Heart right ventricle (tissue), 16 donors: ENCODE measurements at regions not wholly inside any gene's neighbourhood (a gene's known extent, or its start where the extent isn't known, plus 50 kb on each side); places are given as distances from the start of the nearest gene placed in this dataset.

Source experiments
- ATAC-seq, 8 donors: fragments of 200-7000 bp; cut with Tn5 transposase; one replicate each; pipeline ENCODE4 v1.9.1; 2020; ENCODE audit warnings: mild to moderate bottlenecking in 8 of 8, moderate library complexity in 8 of 8, moderate number of reproducible peaks in 1 of 8
- DNase-seq, 2 donors: peaks; one replicate each; pipeline ENCODE4 v3.0.0-alpha.2; 2020
- H3K27ac ChIP-seq, 10 donors: fragments of 200-600 bp; sonication (generic) in 2 of 10; one replicate each; pipeline versions ENCODE4 v1.5.0 to v1.8.0; 2020 to 2022; ENCODE audit warnings: mild to moderate bottlenecking in 3 of 10
- H3K27me3 ChIP-seq, 7 donors: fragments of 200-600 bp; one replicate each; pipeline ENCODE4 v1.8.0; 2021 to 2022; ENCODE audit warnings: mild to moderate bottlenecking in 2 of 7
- H3K36me3 ChIP-seq, 9 donors: fragments of 200-600 bp; sonication (generic) in 1 of 9; one replicate each; pipeline versions ENCODE4 v1.5.0 to v1.8.0; 2020 to 2022; ENCODE audit warnings: mild to moderate bottlenecking in 2 of 9
- H3K4me1 ChIP-seq, 9 donors: fragments of 200-600 bp; sonication (generic) in 1 of 9; one replicate each; pipeline versions ENCODE4 v1.5.0 to v1.8.0; 2020 to 2022; ENCODE audit warnings: mild to moderate bottlenecking in 4 of 9
- H3K4me3 ChIP-seq, 10 donors: fragments of 200-600 bp; sonication (generic) in 2 of 10; one replicate each; pipeline versions ENCODE4 v1.5.0 to v1.8.0; 2020 to 2022; ENCODE audit warnings: mild to moderate bottlenecking in 7 of 10, moderate library complexity in 2 of 10
- H3K9me3 ChIP-seq, 11 donors: fragments of 200-600 bp in 10 of 11; sonication (generic) in 2 of 11; one replicate each; pipeline versions ENCODE4 v1.5.0 to v1.8.0; 2013 to 2022; ENCODE audit warnings: mild to moderate bottlenecking in 2 of 11, control low read depth in 1 of 11, moderate library complexity in 1 of 11
- WGBS, 2 donors: extraction: QIAGEN DNeasy Blood & Tissue Kit; methylation state at CpG; one replicate each; pipeline ENCODE4 v1.1.7; 2013; ENCODE audit warnings: inconsistent platforms in 1 of 2; 5-methylcytosine and 5-hydroxymethylcytosine counted together
- intact Hi-C, 10 donors: fragments of 100-400 bp; cut with DNase I; formaldehyde crosslinking; loops; one replicate each; pipeline versions ENCODE4 v1.11.1 to v1.14.2; 2022
- TF ChIP-seq, protein P1 (sequence below), 9 donors: fragments of 200-600 bp; sonication (generic) in 2 of 9; IDR thresholded peaks; one replicate each; pipeline versions ENCODE4 v1.5.0 to v1.8.0; 2021 to 2022; ENCODE audit warnings: antibody characterized with exemption in 9 of 9, mild to moderate bottlenecking in 5 of 9, moderate library complexity in 1 of 9
- donor health status: Arrhythmogenic right ventricular cardiomyopathy.
- donor health status: ischemic (EF 13 %, LVEDD 7.1; RV severe dilation, severe dysfunction).
- donor health status: healthy with polysubstance abuse.
- donor health status: DM: no; HTN: yes; CAD: no.
- donor health status: DM: no; HTN: no; CAD: no.
- donor health status: ischemic (EF 25% LVEDD 6.9; RV normal size, moderate dysfunction).
- donor health status: ischemic (EF 25% LVEDD 5.7; RV mildly dilated, moderate dysfunction).
- donor health status: healthy.
- donor health status: DM: yes; HTN: yes; CAD: no.
- donor health status: Ischemic cardiomyopathy.
- donor health status: ischemic (EF 35%, LVEDD 5.7; RV mildly dilated, moderate dysfunction).
- donor health status: nonischemic (EF 11% LVEDD 7.7; RV severe dilation, severe dysfunction).
- donor health status: DM: yes; HTN: yes; CAD: no.
- donor health status: PGD.
- donor health status: ischemic (EF 29% LVEDD 5.4; RV normal size, mild dysfunction).
- donor health status: nonischemic (EF 23%, LVEDD 6.1; RV moderate dilation, normal function).

DNA sequence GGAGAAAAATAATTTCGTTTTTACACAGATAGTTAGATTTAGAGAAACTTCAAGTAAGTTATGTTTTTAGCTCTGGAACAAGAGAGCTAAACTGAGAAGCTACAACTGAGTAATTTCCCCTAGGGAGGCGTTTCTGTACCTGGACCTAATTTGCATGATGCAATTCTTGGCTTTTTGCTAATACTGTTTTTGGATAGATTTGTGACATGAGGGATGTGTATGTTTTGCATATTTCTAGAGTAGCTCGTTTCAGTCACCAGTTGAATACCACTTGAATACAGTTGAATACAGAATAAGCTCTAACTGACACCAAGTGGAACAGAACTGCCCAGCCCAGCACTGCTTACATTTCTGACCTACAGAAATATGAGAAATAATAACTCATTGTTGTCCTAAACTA lies 1227.9 kb upstream of the SPRY2 start:
- H3K27ac ChIP-seq, result no peak overlapping the region
- TF ChIP-seq, protein P1, sequence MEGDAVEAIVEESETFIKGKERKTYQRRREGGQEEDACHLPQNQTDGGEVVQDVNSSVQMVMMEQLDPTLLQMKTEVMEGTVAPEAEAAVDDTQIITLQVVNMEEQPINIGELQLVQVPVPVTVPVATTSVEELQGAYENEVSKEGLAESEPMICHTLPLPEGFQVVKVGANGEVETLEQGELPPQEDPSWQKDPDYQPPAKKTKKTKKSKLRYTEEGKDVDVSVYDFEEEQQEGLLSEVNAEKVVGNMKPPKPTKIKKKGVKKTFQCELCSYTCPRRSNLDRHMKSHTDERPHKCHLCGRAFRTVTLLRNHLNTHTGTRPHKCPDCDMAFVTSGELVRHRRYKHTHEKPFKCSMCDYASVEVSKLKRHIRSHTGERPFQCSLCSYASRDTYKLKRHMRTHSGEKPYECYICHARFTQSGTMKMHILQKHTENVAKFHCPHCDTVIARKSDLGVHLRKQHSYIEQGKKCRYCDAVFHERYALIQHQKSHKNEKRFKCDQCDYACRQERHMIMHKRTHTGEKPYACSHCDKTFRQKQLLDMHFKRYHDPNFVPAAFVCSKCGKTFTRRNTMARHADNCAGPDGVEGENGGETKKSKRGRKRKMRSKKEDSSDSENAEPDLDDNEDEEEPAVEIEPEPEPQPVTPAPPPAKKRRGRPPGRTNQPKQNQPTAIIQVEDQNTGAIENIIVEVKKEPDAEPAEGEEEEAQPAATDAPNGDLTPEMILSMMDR (IDR thresholded peaks at IDR 0.05), result no peak
- 55 to 59% methylated on average over 3 of the region's 3 CpGs for WGBS, 2 donors
- no peaks in the 10 kb centered on the region for H3K4me1 ChIP-seq
- H3K4me3 ChIP-seq, result no peak overlapping the region
- H3K27me3 ChIP-seq, result no peaks in the 10 kb centered on the region
- H3K9me3 ChIP-seq, result peaks cover 0 to 4% (median 0%) of the 10 kb centered on the region in 11 donors
- no peak for DNase-seq
- no peak for ATAC-seq
- no peaks in the 10 kb centered on the region for H3K36me3 ChIP-seq
- intact Hi-C loops, result no loop called here

- Histone ChIP-seq H3K27ac (no peak overlapping the region), H3K4me3 (no peak overlapping the region), H3K9me3 (peaks cover 0 to 6% (median 0%) of the 10 kb centered on the region in 11 donors), H3K4me1 (no peaks in the 10 kb centered on the region), H3K27me3 (no peaks in the 10 kb centered on the region), H3K36me3 (no peaks in the 10 kb centered on the region)
- DNase-seq (no peak), ATAC-seq (no peak)
- TF ChIP-seq, protein P1 (IDR thresholded peaks at IDR 0.05), result no peak
- 88 to 93% methylated on average over 1 of the region's 1 CpG for WGBS, 2 donors
- intact Hi-C loops, result no loop called here
These were observed 1224.9 kb upstream of the SPRY2 start for GRCh38 chr13:81565849-81566248.

DNA sequence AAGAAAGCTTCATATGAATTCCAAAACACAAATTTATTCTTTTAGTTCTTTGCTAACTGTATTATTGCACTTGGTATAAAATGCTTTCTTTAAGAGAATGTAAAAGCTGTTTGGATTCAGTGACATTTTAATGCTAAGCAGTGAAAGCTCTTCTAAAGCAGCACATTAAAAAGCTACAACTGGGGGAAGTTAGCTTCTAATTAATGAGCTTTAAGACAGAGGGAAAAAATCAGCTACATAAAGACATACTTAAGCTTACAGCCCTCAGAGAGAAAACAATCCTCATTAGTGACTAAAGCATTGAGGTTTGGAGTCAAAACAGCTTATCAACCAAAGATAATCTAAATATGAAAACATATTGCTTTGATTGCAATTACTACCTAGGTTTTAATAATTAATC lies 1222.2 kb upstream of the SPRY2 start:
- peaks cover 0 to 4% (median 0%) of the 10 kb centered on the region in 11 donors for H3K9me3 ChIP-seq
- intact Hi-C loops, result no loop called here

DNA sequence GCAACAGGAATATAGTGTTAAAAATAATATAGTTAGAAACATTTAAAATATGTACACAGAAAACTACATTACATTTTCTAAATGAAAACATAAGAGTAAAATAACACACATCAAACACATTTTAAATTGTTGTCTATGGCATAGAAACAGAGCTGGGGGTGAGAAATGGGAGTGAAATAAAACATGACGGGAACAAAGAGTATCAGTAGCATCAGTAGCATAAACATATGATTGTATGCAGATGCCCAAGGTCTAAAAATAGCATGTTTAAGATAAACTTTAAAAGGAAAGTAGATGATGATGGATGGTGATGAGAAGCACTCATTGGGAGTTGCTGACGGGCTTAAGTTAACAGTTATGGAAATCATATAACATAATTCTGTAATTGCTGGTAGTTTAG lies 1221.7 kb upstream of the SPRY2 start:
- intact Hi-C loops, result no loop called here
- ATAC-seq (no peak), DNase-seq (no peak)
- Histone ChIP-seq H3K9me3 (peaks cover 0 to 4% (median 0%) of the 10 kb centered on the region in 11 donors), H3K36me3 (no peaks in the 10 kb centered on the region), H3K4me1 (no peaks in the 10 kb centered on the region), H3K27me3 (no peaks in the 10 kb centered on the region), H3K27ac (no peak overlapping the region), H3K4me3 (no peak overlapping the region)
- 30 to 38% methylated on average over 2 of the region's 2 CpGs for WGBS, 2 donors
- TF ChIP-seq, protein P1 (IDR thresholded peaks at IDR 0.05), result no peak

More for the DNA sequence above, 1222.2 kb upstream of the SPRY2 start:
- Histone ChIP-seq H3K4me3 (no peak overlapping the region), H3K4me1 (no peaks in the 10 kb centered on the region), H3K36me3 (no peaks in the 10 kb centered on the region), H3K27ac (no peak overlapping the region), H3K27me3 (no peaks in the 10 kb centered on the region)
- no peak for DNase-seq
- TF ChIP-seq, protein P1 (IDR thresholded peaks at IDR 0.05), result no peak
- ATAC-seq, result no peak
